ENCODE measurements at regions not wholly inside any gene's neighbourhood (a gene's known extent, or its start where the extent isn't known, plus 50 kb on each side); places are given as distances from the start of the nearest gene placed in this dataset.

GRCh38 chr7:24341691-24342413 is 57.9 kb downstream of the NPY start:
- H3K4me3 Mint-ChIP-seq, result no peak overlapping the region
- H3K27me3 ChIP-seq (replicated peaks in 1 of 2; ENCODE audit: control insufficient read depth in 2 of 2, extremely low read depth in 1 of 2, insufficient read depth in 2 of 2, low read length in 1 of 2), result no peaks in the 10 kb centered on the region
- DNase-seq (no peak), ATAC-seq (replicated peaks in 1 of 4) (no peak)
- no peaks in the 10 kb centered on the region for H3K36me3 Mint-ChIP-seq
- ChIA-PET CTCF (interaction anchor here in 1 of 2 donors (0.6 kb wide), 1 partner anchor 567 kb away, joined by 10 read pairs; no protein-coding TSS in a partner anchor), POLR2A (no interaction called here)
- H3K4me1 Mint-ChIP-seq, result no peaks in the 10 kb centered on the region
- H3K9me3 Mint-ChIP-seq, result no peaks in the 10 kb centered on the region
- no peaks in the 10 kb centered on the region for H3K4me1 ChIP-seq (ENCODE audit: control insufficient read depth in 1 of 2, extremely low read depth in 1 of 2, insufficient read depth in 2 of 2, low read length in 2 of 2)
- no peak overlapping the region for H3K27ac ChIP-seq (ENCODE audit: low read length)
- no peaks in the 10 kb centered on the region for H3K36me3 ChIP-seq (ENCODE audit: control insufficient read depth in 2 of 2, extremely low read depth in 1 of 2, insufficient read depth in 1 of 2, low read length in 1 of 2)
- no peak overlapping the region for H3K27ac Mint-ChIP-seq
- H3K9me3 ChIP-seq, result no peaks in the 10 kb centered on the region
- H3K4me3 ChIP-seq (ENCODE audit: control insufficient read depth in 1 of 2, extremely low read depth in 1 of 2, low read length in 1 of 2), result no peak overlapping the region
- peaks cover 4 to 8% of the 10 kb centered on the region in 2 donors for H3K27me3 Mint-ChIP-seq
- 100% methylated on average over 1 of the region's 3 CpGs for WGBS (ENCODE audit: insufficient coverage)

GRCh38 chr7:24343614-24344013 is 59.6 kb downstream of the NPY start:
- no CpG with 5 or more reads among the region's 2 CpGs for WGBS (ENCODE audit: insufficient coverage)
- CTCF ChIA-PET, result interaction anchor here in 1 of 2 donors (0.6 kb wide), 1 partner anchor 626 kb away, joined by 3 read pairs; no protein-coding TSS in a partner anchor
- Mint-ChIP-seq H3K4me1 (no peaks in the 10 kb centered on the region), H3K27ac (no peak overlapping the region), H3K36me3 (no peaks in the 10 kb centered on the region), H3K4me3 (no peak overlapping the region), H3K9me3 (no peaks in the 10 kb centered on the region), H3K27me3 (peaks cover 0 to 4% of the 10 kb centered on the region in 2 donors)
- Histone ChIP-seq H3K27me3 (replicated peaks in 1 of 2; ENCODE audit: control insufficient read depth in 2 of 2, extremely low read depth in 1 of 2, insufficient read depth in 2 of 2, low read length in 1 of 2) (no peaks in the 10 kb centered on the region), H3K27ac (ENCODE audit: low read length) (no peak overlapping the region), H3K9me3 (no peaks in the 10 kb centered on the region), H3K36me3 (ENCODE audit: control insufficient read depth in 2 of 2, extremely low read depth in 1 of 2, insufficient read depth in 1 of 2, low read length in 1 of 2) (no peaks in the 10 kb centered on the region), H3K4me3 (ENCODE audit: control insufficient read depth in 1 of 2, extremely low read depth in 1 of 2, low read length in 1 of 2) (no peak overlapping the region), H3K4me1 (ENCODE audit: control insufficient read depth in 1 of 2, extremely low read depth in 1 of 2, insufficient read depth in 2 of 2, low read length in 2 of 2) (no peaks in the 10 kb centered on the region)
- no peak for ATAC-seq (replicated peaks in 1 of 4)
- POLR2A ChIA-PET, result no interaction called here
- no peak for DNase-seq

DNA sequence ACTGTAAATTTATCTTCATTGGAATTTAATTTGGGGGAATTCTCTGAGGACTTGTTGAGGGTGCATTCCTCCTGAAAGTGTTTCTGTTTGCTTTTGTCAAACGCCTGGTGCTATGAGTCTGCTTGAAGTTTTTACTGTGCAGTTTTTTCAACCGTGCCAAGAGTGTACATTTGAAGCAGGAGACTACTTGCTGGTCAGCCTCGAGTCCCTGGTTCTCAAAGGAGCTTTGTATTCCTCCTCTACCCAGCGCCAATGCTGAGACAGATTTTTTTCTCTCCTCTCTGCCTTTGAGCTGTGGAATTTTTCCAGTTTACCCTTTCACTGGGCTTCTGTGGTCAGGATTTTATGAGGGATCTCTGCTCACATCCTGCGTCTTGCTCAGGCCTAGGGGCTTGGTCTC is 62.1 kb downstream of the NPY start:
- no peaks in the 10 kb centered on the region for H3K4me1 Mint-ChIP-seq
- peaks cover 0 to 4% of the 10 kb centered on the region in 2 experiments for H3K27me3 ChIP-seq (replicated peaks in 1 of 2; ENCODE audit: control insufficient read depth in 2 of 2, extremely low read depth in 1 of 2, insufficient read depth in 2 of 2, low read length in 1 of 2)
- CTCF ChIA-PET, result interaction anchor here (0.6 to 0.7 kb wide), 2 partner anchors 137 to 1069 kb away, joined by 3 to 4 read pairs; no protein-coding TSS in a partner anchor
- no peak overlapping the region for H3K27ac Mint-ChIP-seq
- no peak for ATAC-seq (replicated peaks in 1 of 4)
- H3K4me3 Mint-ChIP-seq, result no peak overlapping the region
- no peaks in the 10 kb centered on the region for H3K9me3 Mint-ChIP-seq
- H3K36me3 ChIP-seq (ENCODE audit: control insufficient read depth in 2 of 2, extremely low read depth in 1 of 2, insufficient read depth in 1 of 2, low read length in 1 of 2), result no peaks in the 10 kb centered on the region
- WGBS (ENCODE audit: insufficient coverage), result 63% methylated on average over 4 of the region's 5 CpGs
- POLR2A ChIA-PET, result no interaction called here
- peaks cover 6 to 14% of the 10 kb centered on the region in 2 donors for H3K27me3 Mint-ChIP-seq
- H3K4me3 ChIP-seq (ENCODE audit: control insufficient read depth in 1 of 2, extremely low read depth in 1 of 2, low read length in 1 of 2), result no peak overlapping the region
- DNase-seq, result no peak
- H3K9me3 ChIP-seq, result no peaks in the 10 kb centered on the region
- H3K36me3 Mint-ChIP-seq, result no peaks in the 10 kb centered on the region
- no peak overlapping the region for H3K27ac ChIP-seq (ENCODE audit: low read length)
- no peaks in the 10 kb centered on the region for H3K4me1 ChIP-seq (ENCODE audit: control insufficient read depth in 1 of 2, extremely low read depth in 1 of 2, insufficient read depth in 2 of 2, low read length in 2 of 2)

- Histone ChIP-seq H3K9me3 (no peaks in the 10 kb centered on the region), H3K27me3 (replicated peaks in 1 of 2; ENCODE audit: control insufficient read depth in 2 of 2, extremely low read depth in 1 of 2, insufficient read depth in 2 of 2, low read length in 1 of 2) (peaks cover 0 to 4% of the 10 kb centered on the region in 2 experiments), H3K4me3 (ENCODE audit: control insufficient read depth in 1 of 2, extremely low read depth in 1 of 2, low read length in 1 of 2) (no peak overlapping the region), H3K27ac (ENCODE audit: low read length) (no peak overlapping the region), H3K36me3 (ENCODE audit: control insufficient read depth in 2 of 2, extremely low read depth in 1 of 2, insufficient read depth in 1 of 2, low read length in 1 of 2) (no peaks in the 10 kb centered on the region), H3K4me1 (ENCODE audit: control insufficient read depth in 1 of 2, extremely low read depth in 1 of 2, insufficient read depth in 2 of 2, low read length in 2 of 2) (no peaks in the 10 kb centered on the region)
- Mint-ChIP-seq H3K27ac (no peak overlapping the region), H3K27me3 (peaks cover 10 to 16% of the 10 kb centered on the region in 2 donors), H3K4me3 (no peak overlapping the region), H3K9me3 (no peaks in the 10 kb centered on the region), H3K36me3 (no peaks in the 10 kb centered on the region), H3K4me1 (no peaks in the 10 kb centered on the region)
- no CpG with 5 or more reads among the region's 3 CpGs for WGBS (ENCODE audit: insufficient coverage)
- ATAC-seq (replicated peaks in 1 of 4) (no peak), DNase-seq (no peak)
- POLR2A ChIA-PET, result no interaction called here
- CTCF ChIA-PET, result interaction anchor here (0.5 to 0.7 kb wide), 5 partner anchors 40 to 1070 kb away, joined by 3 to 4 read pairs (median 3); no protein-coding TSS in a partner anchor
Measured at GRCh38 chr7:24346716-24347115, 62.7 kb downstream of the NPY start.

DNA sequence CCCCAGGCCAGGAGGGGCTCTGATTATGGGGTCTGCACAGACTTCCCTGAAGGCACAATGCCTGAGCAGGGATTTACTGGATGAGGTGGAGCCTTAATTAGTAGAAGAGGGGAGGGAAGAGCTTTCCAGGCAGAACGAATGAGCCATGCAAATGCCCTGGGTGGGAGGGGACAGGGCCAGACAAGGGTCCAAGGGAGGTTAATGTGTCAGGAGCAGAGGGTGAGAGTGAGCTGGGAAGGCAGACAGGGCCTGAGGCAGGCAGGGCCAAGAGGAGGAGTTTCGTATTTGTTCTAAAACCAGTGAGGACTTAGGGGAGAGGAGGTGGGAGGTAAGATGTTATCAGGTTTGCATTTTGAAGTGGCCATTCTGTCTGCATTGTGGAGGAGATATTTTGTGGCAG is 65.3 kb downstream of the NPY start:
- CTCF ChIA-PET, result no interaction called here
- H3K27me3 Mint-ChIP-seq, result peaks cover 16 to 23% of the 10 kb centered on the region in 2 donors
- H3K4me1 ChIP-seq (ENCODE audit: control insufficient read depth in 1 of 2, extremely low read depth in 1 of 2, insufficient read depth in 2 of 2, low read length in 2 of 2), result no peaks in the 10 kb centered on the region
- ATAC-seq (replicated peaks in 1 of 4) (no peak), DNase-seq (no peak)
- H3K36me3 ChIP-seq (ENCODE audit: control insufficient read depth in 2 of 2, extremely low read depth in 1 of 2, insufficient read depth in 1 of 2, low read length in 1 of 2), result no peaks in the 10 kb centered on the region
- H3K27ac ChIP-seq (ENCODE audit: low read length), result no peak overlapping the region
- H3K4me1 Mint-ChIP-seq, result no peaks in the 10 kb centered on the region
- H3K36me3 Mint-ChIP-seq, result no peaks in the 10 kb centered on the region
- no peak overlapping the region for H3K4me3 Mint-ChIP-seq
- peaks cover 0 to 8% of the 10 kb centered on the region in 2 experiments for H3K27me3 ChIP-seq (replicated peaks in 1 of 2; ENCODE audit: control insufficient read depth in 2 of 2, extremely low read depth in 1 of 2, insufficient read depth in 2 of 2, low read length in 1 of 2)
- H3K9me3 ChIP-seq, result no peaks in the 10 kb centered on the region
- POLR2A ChIA-PET, result no interaction called here
- H3K4me3 ChIP-seq (ENCODE audit: control insufficient read depth in 1 of 2, extremely low read depth in 1 of 2, low read length in 1 of 2), result no peak overlapping the region
- no peak overlapping the region for H3K27ac Mint-ChIP-seq
- no peaks in the 10 kb centered on the region for H3K9me3 Mint-ChIP-seq
- 63% methylated on average over 2 of the region's 2 CpGs for WGBS (ENCODE audit: insufficient coverage)

DNA sequence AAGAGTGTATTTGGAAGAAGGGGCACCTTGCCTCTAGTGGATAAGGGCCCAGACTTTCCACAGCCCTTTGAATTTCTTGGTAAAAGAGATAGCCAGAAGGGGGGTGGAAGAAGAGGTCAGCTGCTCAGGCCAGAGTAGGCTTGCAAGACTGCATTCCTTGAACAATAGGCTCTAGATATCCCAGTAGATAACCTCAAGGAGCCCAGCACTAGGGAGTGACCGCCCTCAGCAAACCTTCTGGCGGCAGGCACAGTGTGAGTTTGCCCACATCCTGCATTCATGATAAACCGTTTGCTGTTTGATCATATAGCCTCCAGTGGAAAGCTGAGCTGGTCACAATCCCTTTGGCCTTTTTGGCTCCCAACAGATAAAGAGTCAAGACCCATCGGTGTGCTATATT is 70.5 kb downstream of the NPY start:
- DNase-seq (no peak), ATAC-seq (replicated peaks in 1 of 4) (no peak)
- Histone ChIP-seq H3K27me3 (replicated peaks in 1 of 2; ENCODE audit: control insufficient read depth in 2 of 2, extremely low read depth in 1 of 2, insufficient read depth in 2 of 2, low read length in 1 of 2) (peaks cover 0 to 8% of the 10 kb centered on the region in 2 experiments), H3K27ac (ENCODE audit: low read length) (no peak overlapping the region), H3K36me3 (ENCODE audit: control insufficient read depth in 2 of 2, extremely low read depth in 1 of 2, insufficient read depth in 1 of 2, low read length in 1 of 2) (no peaks in the 10 kb centered on the region), H3K4me3 (ENCODE audit: control insufficient read depth in 1 of 2, extremely low read depth in 1 of 2, low read length in 1 of 2) (no peak overlapping the region), H3K4me1 (ENCODE audit: control insufficient read depth in 1 of 2, extremely low read depth in 1 of 2, insufficient read depth in 2 of 2, low read length in 2 of 2) (no peaks in the 10 kb centered on the region), H3K9me3 (no peaks in the 10 kb centered on the region)
- WGBS (ENCODE audit: insufficient coverage), result 55% methylated on average over 3 of the region's 4 CpGs
- peaks cover 13 to 20% of the 10 kb centered on the region in 2 donors for H3K27me3 Mint-ChIP-seq
- no peaks in the 10 kb centered on the region for H3K4me1 Mint-ChIP-seq
- no peaks in the 10 kb centered on the region for H3K36me3 Mint-ChIP-seq
- peaks cover 0 to 5% (median 5%) of the 10 kb centered on the region in 3 donors for H3K9me3 Mint-ChIP-seq
- ChIA-PET POLR2A (no interaction called here), CTCF (no interaction called here)
- no peak overlapping the region for H3K27ac Mint-ChIP-seq
- no peak overlapping the region for H3K4me3 Mint-ChIP-seq

All from T-cell (primary cell).